GM19023 (cell line): ENCODE measurements at regions not wholly inside any gene's neighbourhood (a gene's known extent, or its start where the extent isn't known, plus 50 kb on each side); places are given as distances from the start of the nearest gene placed in this dataset.

Experiments used
- ATAC-seq: cut with Tn5 transposase; IDR thresholded peaks from one replicate; pipeline ENCODE4 v1.9.1; 2021; ENCODE audit warnings: mild to moderate bottlenecking, moderate library complexity; ENCODE audit not compliant: unreplicated experiment

- ATAC-seq = no peak
These were observed 219.0 kb downstream of the BRD1 start for GRCh38 chr22:49608660-49609059.

DNA sequence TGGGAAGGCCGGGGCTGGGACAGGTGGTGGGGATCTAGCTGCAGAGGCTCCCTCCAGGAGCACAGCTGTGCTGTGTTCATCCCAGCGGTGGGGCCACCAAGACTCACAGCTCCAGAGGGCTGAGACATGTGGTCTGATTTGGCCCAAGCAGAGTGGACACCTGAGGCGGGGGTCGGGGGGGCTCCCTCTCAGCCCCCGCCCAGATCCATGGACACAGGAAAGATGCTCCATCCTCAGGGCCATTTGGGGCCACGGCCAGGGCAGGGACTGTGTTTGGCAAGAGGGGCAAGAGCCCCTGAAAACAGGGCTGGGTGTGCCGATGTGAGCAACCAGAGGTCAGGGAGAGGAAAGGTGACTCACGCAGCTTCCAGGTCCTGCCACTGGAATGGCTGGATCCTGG is 219.4 kb downstream of the BRD1 start:
- no peak for ATAC-seq

DNA sequence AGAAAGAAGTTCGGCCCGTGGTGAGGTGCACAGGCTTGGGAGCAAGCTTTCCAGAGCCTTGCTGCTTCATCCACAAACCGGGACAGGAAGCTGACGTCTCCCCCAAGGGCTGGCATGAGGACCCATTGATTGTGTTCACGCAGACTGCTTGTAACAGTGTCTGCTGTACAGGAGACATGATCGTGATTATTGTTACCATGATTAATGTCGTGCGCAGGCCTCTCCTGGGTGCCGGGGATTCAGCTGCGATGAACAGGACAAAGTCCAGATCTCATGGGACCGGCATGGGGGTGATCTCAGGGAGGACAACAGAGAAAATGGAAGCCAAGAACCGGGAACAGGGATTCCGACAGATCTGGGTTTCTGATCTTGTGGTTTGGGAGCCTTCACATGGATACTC is 219.9 kb downstream of the BRD1 start:
- ATAC-seq = no peak

- no peak for ATAC-seq
These were observed 220.9 kb downstream of the BRD1 start for GRCh38 chr22:49606562-49607290.

- no peak for ATAC-seq
These were observed 222.9 kb downstream of the BRD1 start for GRCh38 chr22:49604732-49605302.

DNA sequence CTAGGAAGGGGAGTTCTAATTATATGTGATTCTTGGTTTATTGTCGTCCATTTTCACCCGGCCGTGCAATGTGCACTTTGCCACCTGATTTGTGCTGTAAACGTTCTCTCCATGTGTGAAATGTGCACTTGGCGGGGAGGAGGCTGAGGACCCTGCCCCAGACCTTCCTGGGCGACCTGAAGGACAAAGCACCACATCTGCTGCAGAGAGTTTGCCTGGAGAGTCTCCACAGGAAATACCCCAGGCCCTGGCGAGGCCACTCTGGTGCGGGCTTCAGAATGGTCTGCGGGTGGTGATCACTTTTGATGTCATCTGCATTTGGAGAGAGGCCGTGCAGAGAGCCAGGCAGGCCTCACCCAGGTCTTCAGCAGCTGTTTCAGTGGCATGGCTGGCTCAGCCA is 224.7 kb downstream of the BRD1 start:
- ATAC-seq = no peak

DNA sequence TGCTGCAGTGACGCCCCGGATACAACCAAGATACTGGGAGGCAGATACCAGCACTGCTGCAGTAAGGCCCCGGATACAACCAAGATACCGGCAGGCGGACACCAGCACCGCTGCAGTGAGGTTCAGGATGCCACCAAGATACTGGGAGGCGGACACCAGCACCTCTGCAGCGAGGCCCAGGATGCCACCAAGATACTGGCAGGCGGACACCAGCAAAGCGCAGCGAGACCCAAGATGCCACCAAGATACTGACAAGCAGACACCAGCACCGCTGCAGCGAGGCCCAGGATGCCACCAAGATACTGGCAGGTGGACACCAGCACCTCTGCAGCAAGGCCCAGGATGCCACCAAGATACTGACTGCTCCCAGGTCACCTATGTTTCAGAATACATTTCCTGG is 225.2 kb downstream of the BRD1 start:
- no peak for ATAC-seq

DNA sequence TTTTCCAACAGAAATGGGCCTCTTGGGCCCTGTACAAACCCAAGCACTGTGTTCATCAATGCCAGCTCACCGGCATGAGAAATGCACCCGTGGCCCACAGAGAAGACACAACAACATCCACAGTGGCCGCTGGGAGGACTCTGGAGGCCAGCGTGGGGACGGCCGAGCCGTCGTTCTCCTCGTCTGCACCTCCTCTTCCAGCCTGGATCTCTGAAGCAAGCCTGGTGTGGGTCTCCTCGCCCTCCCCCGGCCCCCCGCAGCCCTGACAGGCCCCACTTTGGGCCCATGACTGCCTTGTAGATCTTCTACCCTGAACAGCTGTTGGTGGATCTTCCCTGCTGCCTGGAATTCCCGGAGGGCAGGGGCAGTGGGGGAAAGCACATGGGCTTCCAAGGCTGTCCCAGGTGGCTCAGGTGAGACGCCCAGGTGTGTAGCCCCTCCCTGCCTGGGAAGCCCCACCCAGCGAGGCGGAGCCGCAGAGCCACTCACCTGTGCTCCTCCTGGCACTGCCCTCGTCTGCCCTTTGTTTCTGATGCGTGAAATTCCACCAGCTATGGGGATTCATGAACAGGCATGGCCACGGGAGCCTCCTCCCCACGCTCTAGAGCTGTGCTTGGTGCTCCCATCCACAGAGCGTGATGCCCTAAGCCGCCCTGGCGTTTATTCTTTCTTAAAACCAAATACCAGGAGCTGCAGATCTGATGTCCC is 225.9 kb downstream of the BRD1 start:
- ATAC-seq = no peak

- ATAC-seq = no peak
These were observed 226.7 kb downstream of the BRD1 start for GRCh38 chr22:49600891-49601431.

GRCh38 chr22:49600468-49600867 is 227.2 kb downstream of the BRD1 start:
- no peak for ATAC-seq

GRCh38 chr22:49599691-49600455 is 227.8 kb downstream of the BRD1 start:
- ATAC-seq = no peak

- no peak for ATAC-seq
These were observed 228.6 kb downstream of the BRD1 start for GRCh38 chr22:49599039-49599438.

GRCh38 chr22:49598338-49598737 is 229.3 kb downstream of the BRD1 start:
- ATAC-seq = no peak

GRCh38 chr22:49597428-49598039 is 230.1 kb downstream of the BRD1 start:
- ATAC-seq = no peak

DNA sequence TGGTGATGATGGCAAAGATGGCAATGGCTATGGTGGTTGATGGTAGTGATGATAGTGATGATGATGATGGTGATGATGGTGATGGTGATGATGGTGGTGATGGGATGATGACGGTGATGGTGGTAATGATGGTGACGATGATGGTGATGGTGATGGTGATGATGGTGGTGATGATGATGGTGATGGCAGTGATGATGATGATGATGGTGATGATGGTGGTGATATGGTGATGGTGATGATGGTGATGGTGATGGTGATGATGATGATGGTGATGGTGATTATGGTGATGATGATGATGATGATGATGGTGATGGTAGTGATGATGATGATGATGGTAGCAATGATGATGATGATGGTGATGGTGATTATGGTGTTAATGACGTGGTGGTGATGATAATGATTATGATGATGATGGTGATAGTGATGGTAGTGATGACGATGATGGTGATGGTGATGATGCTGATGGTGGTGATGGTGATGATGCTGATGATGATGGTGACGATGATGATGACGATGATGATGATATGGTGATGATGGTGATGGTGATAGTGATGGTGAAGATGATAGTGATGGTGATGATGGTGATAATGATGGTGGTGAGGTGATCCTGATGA is 232.1 kb downstream of the BRD1 start:
- no peak for ATAC-seq

DNA sequence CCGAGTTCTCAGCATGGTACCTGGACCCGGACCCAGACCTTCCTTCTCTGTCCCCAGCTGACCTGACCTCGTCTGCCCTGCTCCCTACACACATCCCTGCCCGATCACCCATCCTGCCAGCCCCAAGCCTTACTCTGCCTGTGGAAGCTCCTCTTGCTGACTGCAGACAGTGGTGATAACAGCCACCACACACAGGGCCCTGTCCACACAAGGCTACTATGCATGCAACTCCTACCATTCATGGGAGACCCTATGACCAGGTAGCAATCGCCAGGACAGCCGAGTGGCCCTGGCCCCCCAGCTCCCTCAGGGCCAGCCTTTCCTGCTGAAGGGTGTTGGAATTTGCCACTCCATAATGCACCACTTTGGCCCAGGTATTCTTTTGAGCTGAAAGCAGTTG is 233.6 kb downstream of the BRD1 start:
- no peak for ATAC-seq

DNA sequence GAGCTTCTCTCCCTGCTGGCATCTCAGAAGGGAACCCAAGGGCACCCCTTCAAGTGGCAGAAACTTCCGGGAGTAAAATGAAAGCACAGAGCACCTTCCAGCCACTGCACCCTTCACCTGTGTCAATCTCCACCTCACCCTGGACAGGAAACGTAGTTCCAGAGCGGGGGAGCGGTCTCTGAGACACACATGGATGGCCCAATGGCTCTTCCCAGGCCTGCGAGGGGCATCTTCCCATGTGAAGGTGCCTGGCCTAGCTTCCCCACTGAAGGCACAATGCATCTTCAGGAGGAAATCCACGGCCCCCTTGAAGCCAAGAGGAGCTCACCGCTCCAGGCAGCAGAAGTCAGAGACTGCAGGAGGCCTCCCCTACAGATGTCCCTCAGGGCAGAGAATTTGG is 234.2 kb downstream of the BRD1 start:
- ATAC-seq = no peak

DNA sequence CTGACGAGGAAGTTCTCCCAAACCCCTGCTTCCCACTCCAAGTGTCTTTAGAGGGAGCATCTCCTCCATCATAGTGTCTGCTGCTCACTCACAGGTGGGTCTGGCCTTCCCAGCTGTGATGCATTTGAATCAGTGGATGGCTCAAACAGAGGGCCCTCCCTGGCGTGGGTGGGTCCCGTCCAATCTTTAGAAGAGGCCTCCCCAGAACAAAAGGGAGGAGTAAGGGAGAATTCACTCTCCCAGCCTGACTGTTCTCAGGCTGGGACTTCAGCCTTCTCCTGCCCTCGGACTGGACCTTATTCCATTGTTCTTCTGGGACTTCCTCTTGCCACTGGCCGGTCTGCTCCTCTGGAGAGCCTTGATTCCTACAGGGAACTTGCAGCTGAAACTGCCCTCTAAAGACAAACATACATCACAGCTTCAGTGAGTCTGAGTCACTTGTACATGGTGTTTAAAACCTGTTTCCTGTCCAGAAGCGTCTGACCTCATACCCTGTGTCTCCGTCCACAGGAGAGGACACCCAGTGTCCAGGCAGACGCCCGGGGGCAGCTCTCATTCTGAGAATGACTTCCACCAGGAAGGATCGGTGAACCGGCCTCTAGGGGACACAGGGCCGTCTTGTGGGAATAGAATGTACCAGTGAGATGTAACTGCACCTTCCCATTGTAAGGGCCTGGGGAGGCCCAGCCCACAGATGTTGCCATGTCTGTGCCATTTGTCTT is 234.7 kb downstream of the BRD1 start:
- no peak for ATAC-seq

DNA sequence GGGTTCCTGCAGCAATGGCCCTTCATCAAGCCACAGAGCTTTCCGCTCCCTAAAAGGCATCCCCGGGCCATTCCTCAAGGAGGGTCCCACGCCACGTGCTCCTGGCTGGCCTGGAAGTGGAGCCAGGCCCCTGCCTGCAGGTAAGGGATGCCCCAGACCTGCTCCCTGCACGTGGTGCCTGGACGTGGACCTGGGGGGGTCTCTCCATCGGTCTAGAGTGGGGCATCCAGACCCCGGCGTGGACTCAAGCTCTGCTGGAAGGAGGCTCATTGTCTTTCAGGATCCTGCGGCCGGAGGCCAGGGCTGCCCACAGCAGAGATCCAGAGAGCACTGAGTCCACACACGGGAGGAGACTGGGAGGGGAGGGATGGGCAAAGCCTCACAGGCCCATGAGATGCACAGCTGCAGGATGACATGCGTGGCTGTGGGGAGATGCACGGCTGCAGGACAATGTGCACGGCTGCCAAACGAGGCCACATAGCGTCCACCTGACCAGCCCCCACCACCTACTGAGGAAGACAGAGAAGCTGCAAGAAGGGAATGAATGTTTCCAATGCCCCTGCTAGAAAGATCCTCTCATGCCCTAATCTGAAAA is 236.7 kb downstream of the BRD1 start:
- ATAC-seq = no peak
